Ovary (tissue), 7 donors: ENCODE measurements at regions not wholly inside any gene's neighbourhood (a gene's known extent, or its start where the extent isn't known, plus 50 kb on each side); places are given as distances from the start of the nearest gene placed in this dataset.

Experiments used
- DNase-seq, 5 donors: peaks; one replicate each; pipeline ENCODE4 v3.0.0-alpha.2; 2019 to 2020
- H3K27ac ChIP-seq, 2 donors: fragments of 200-600 bp; one replicate each; pipeline versions ENCODE4 v1.5.1 to v1.8.0; 2019 to 2022
- H3K27me3 ChIP-seq: fragments of 200-600 bp; one replicate; pipeline ENCODE4 v1.8.0; 2022
- H3K36me3 ChIP-seq: fragments of 200-600 bp; sonication (generic); one replicate; pipeline ENCODE4 v1.5.1; 2019
- H3K4me1 ChIP-seq: one replicate; pipeline ENCODE4 v1.8.1; 2013; ENCODE audit warnings: mild to moderate bottlenecking, moderate library complexity; ENCODE audit not compliant: insufficient read depth
- H3K4me3 ChIP-seq: fragments of 200-600 bp; sonication (generic); one replicate; pipeline ENCODE4 v1.5.1; 2017
- H3K9me3 ChIP-seq, 2 donors: fragments of 200-600 bp in 1 of 2; sonication (generic) in 1 of 2; one replicate each; pipeline versions ENCODE4 v1.5.1 to v1.8.1; 2013 to 2019; ENCODE audit warnings: mild to moderate bottlenecking in 1 of 2, moderate library complexity in 1 of 2
- EP300 ChIP-seq: sonication (generic); formaldehyde crosslinking; IDR thresholded peaks from one replicate; pipeline ENCODE4 v1.6.1; 2017; ENCODE audit warnings: antibody characterized with exemption
- POLR2A ChIP-seq: fragments of 450-650 bp; IDR thresholded peaks from one replicate; pipeline ENCODE4 v1.6.1; 2017; ENCODE audit warnings: antibody characterized with exemption, mild to moderate bottlenecking, moderate library complexity
- WGBS, 3 donors: extraction: QIAGEN DNeasy Blood & Tissue Kit in 1 of 3; methylation state at CpG; one replicate each; pipeline versions ENCODE4 v1.1.5 to v1.1.7; 2013 to 2017; 5-methylcytosine and 5-hydroxymethylcytosine counted together
- intact Hi-C, 4 donors: fragments of 100-400 bp; cut with DNase I; formaldehyde crosslinking; loops; one replicate each; pipeline versions ENCODE4 v1.11.0 to v1.15.1; 2022 to 2023
- TF ChIP-seq, protein P1 (sequence below), 3 donors: fragments of 450-650 bp in 2 of 3; fragments of 200-600 bp in 1 of 3; IDR thresholded peaks; one replicate each; pipeline versions ENCODE4 v1.5.1 to v1.8.0; 2016 to 2022; ENCODE audit warnings: antibody characterized with exemption in 3 of 3, mild to moderate bottlenecking in 1 of 3
- donor health status: DM: no; HTN: no; CAD: no; lungs with moderate emphysema.
- donor health status: DM: no; HTN: no; CAD: no.
- donor health status: Bipolar disorder and iron deficiency.
- donor health status: DM: no; HTN: no; CAD: no.
- donor health status: DM: yes; HTN: yes; CAD: no.

DNA sequence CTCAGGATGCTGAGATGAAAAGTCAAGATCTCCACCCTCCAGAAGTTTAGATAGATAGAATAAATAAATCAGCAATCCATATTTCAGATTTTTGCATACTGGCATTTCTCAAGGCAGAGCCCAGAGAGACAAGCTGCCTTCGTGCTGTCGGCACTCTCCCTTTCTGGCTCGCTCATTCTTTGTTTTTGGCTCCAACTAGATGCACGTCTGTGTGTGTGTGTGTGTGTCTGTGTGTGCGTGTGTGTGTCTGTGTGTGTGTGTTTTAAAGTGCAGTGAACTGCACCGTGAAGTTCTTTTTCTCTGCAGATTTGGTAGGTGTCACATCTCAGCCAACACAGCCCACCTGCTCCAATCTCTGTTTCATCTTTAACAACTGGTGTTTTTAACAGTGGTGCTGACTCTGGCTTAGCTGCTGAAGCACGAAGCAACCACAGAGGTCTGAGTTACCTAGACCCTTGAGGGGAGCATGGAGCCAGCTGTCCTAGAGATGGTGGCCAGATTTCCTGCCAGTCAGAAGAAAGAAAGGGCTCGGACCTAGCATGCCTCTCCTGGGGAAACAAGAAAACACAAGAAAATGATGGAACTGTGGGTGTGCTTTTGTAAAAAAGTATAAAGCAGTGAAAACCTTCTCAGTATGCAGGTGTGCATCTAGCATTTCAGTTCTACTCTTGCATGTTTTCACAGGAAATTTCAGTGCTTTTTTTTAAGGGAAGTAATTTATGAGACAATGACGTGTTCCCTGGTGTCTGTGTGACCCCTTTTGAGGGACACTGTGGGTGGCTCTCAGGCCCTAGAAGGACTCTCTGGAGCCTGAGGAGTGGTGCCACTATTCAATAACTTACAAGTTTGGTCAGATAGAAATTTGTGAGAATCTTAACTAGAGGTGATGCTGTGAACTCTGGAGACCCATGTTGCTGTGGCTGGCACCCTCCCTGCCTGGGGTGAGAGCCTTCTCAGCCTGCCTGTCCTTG lies 364.3 kb downstream of the RNF144A start:
- no peak for DNase-seq
- H3K36me3 ChIP-seq, result no peaks in the 10 kb centered on the region
- H3K4me3 ChIP-seq, result no peak overlapping the region
- 18 to 33% (median 19%) methylated on average over 9 of the region's 9 CpGs for WGBS, 3 donors
- TF ChIP-seq, protein P1, sequence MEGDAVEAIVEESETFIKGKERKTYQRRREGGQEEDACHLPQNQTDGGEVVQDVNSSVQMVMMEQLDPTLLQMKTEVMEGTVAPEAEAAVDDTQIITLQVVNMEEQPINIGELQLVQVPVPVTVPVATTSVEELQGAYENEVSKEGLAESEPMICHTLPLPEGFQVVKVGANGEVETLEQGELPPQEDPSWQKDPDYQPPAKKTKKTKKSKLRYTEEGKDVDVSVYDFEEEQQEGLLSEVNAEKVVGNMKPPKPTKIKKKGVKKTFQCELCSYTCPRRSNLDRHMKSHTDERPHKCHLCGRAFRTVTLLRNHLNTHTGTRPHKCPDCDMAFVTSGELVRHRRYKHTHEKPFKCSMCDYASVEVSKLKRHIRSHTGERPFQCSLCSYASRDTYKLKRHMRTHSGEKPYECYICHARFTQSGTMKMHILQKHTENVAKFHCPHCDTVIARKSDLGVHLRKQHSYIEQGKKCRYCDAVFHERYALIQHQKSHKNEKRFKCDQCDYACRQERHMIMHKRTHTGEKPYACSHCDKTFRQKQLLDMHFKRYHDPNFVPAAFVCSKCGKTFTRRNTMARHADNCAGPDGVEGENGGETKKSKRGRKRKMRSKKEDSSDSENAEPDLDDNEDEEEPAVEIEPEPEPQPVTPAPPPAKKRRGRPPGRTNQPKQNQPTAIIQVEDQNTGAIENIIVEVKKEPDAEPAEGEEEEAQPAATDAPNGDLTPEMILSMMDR (IDR thresholded peaks at IDR 0.05), result no peak
- no peak for TF ChIP-seq POLR2A
- no peak for TF ChIP-seq EP300
- H3K27ac ChIP-seq, result no peak overlapping the region
- H3K9me3 ChIP-seq, result no peaks in the 10 kb centered on the region
- no peaks in the 10 kb centered on the region for H3K27me3 ChIP-seq
- intact Hi-C loops, result no loop called here
- H3K4me1 ChIP-seq, result no peaks in the 10 kb centered on the region

DNA sequence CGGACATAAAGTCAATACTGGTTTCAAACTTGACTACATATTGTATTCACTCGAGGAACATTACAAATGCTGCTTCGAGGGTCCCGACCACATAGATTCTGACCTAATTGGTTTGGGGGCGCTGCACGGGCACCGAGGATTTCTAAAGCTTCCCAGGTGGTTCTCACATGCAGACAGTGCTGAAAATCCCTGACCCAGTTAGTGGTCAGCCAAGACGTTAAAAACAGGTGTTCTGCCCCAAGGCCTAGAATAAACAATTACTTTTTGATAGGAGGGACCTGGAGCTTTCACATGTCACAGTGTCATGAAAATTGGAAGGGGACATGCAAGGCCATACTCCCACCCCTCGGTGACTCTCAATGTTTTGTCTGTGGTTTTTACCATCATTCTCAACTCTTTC lies 368.9 kb downstream of the RNF144A start:
- intact Hi-C loops, result loop anchor here in 1 of 4 donors (2.0 kb wide), 1 partner anchor 417 kb away; no protein-coding TSS in a partner anchor
- TF ChIP-seq POLR2A (no peak), EP300 (no peak)
- TF ChIP-seq, protein P1 (IDR thresholded peaks at IDR 0.05), result no peak
- no peaks in the 10 kb centered on the region for H3K36me3 ChIP-seq
- H3K4me3 ChIP-seq, result no peak overlapping the region
- 62 to 83% (median 76%) methylated on average over 9 of the region's 9 CpGs for WGBS, 3 donors
- no peak for DNase-seq
- no peaks in the 10 kb centered on the region for H3K4me1 ChIP-seq
- H3K27me3 ChIP-seq, result no peaks in the 10 kb centered on the region
- no peak overlapping the region for H3K27ac ChIP-seq
- no peaks in the 10 kb centered on the region for H3K9me3 ChIP-seq

DNA sequence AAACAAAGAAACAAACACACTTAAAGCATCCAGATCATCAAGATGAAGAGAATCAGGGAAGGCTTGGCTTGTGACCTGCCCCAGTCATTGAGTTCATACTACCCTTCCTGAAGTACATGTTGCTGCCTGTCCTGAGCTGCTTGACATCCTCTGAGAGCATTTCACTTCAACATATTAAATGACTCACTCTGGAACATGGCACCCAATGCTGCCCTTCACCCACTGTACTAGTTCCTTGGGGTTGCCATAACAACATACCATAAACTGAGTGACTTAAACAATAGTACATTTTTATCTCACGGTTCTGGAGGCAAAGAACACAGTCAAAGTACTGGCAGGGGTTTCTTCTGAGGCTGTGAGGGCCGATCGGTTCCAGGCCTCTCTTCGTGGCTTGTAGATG lies 371.3 kb downstream of the RNF144A start:
- intact Hi-C loops, result no loop called here
- no peak overlapping the region for H3K27ac ChIP-seq
- H3K9me3 ChIP-seq, result no peaks in the 10 kb centered on the region
- no peaks in the 10 kb centered on the region for H3K27me3 ChIP-seq
- DNase-seq, result no peak
- no peaks in the 10 kb centered on the region for H3K4me1 ChIP-seq
- no peaks in the 10 kb centered on the region for H3K36me3 ChIP-seq
- no peak overlapping the region for H3K4me3 ChIP-seq
- no peak for TF ChIP-seq POLR2A
- TF ChIP-seq, protein P1 (IDR thresholded peaks at IDR 0.05), result no peak
- no peak for TF ChIP-seq EP300
- 88 to 93% (median 89%) methylated on average over 4 of the region's 4 CpGs for WGBS, 3 donors

DNA sequence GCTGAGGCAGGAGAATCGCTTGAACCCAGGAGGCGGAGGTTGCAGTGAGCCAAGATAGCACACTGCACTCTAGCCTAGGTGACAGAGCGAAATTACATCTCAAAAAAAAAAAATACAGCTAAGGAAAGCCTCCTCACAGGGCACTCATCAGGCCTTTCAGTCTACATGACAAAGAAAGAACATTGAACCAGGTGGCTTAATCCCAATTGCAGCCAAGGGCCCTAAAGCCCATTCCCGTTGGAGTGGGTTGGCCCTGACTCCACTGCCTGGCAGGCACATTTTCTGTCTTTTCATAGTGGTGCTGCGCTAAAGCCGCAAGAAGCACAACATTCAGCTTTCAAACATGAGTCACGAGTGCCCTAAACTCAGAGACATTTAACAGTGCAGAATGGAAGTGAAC lies 372.5 kb downstream of the RNF144A start:
- WGBS, 3 donors, result 87 to 91% (median 91%) methylated on average over 7 of the region's 7 CpGs
- no peaks in the 10 kb centered on the region for H3K4me1 ChIP-seq
- no peaks in the 10 kb centered on the region for H3K36me3 ChIP-seq
- no peak overlapping the region for H3K27ac ChIP-seq
- no peak for TF ChIP-seq POLR2A
- TF ChIP-seq, protein P1 (IDR thresholded peaks at IDR 0.05), result no peak
- TF ChIP-seq EP300, result no peak
- intact Hi-C loops, result no loop called here
- H3K27me3 ChIP-seq, result no peaks in the 10 kb centered on the region
- no peaks in the 10 kb centered on the region for H3K9me3 ChIP-seq
- no peak for DNase-seq
- no peak overlapping the region for H3K4me3 ChIP-seq
